ENCODE measurements at regions not wholly inside any gene's neighbourhood (a gene's known extent, or its start where the extent isn't known, plus 50 kb on each side); places are given as distances from the start of the nearest gene placed in this dataset.
"Not testable (repeated sequence)": the region's sequence is repeated elsewhere in the genome, so short reads cannot be mapped to it uniquely, and the experiment has no call there.

DNA sequence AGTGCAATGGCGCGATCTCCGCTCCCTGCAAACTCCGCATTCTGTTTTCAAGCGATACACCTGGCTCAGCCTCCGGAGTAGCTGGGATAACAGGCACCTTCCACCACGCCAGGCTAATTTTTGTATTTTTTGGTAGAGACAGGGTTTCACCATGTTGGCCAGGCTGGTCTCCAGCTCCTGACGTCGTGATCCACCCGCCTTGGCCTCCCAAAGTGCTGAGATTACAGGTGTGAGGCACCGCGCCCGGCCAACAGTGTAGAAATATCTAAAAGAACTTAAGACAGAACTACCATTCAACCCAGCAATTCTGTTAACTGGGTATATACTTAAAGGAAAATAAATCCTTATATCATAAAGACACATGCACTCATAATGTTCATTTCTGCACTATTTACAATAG, 335.3 kb upstream of the LUZP2 start:
- DNase-seq (ENCODE audit: low read depth): no peak
- no peak overlapping the region for H3K4me3 ChIP-seq (ENCODE audit: control insufficient read depth, low read depth, low read length)
- TF ChIP-seq CTCF (conservative IDR thresholded peaks at IDR 0.05; ENCODE audit: control insufficient read depth, insufficient read depth, low read depth, low read length): no peak

DNA sequence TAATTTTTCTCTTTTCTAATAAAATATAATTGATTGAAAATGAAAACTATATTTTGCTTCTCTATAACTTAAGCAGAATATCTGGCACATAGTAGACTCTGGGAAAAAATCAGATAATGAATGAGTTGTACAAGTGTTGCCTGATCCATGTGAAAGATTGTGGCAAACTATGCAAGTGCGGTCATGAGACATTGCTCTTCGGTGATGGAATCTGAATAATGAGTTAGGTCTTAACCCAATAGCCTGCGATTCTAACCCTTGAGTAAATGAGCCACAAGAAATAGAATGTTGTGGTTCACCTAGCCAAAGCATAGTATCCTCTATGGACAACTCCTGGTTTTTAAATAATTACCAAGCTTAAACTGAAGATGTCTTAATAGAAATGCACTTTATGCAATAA, 333.7 kb upstream of the LUZP2 start:
- no peak for TF ChIP-seq CTCF (conservative IDR thresholded peaks at IDR 0.05; ENCODE audit: control insufficient read depth, insufficient read depth, low read depth, low read length)
- no peak overlapping the region for H3K4me3 ChIP-seq (ENCODE audit: control insufficient read depth, low read depth, low read length)
- no peak for DNase-seq (ENCODE audit: low read depth)

- DNase-seq (ENCODE audit: low read depth): no peak
- no peak for TF ChIP-seq CTCF (conservative IDR thresholded peaks at IDR 0.05; ENCODE audit: control insufficient read depth, insufficient read depth, low read depth, low read length)
- no peak overlapping the region for H3K4me3 ChIP-seq (ENCODE audit: control insufficient read depth, low read depth, low read length)
Observed at GRCh38 chr11:24163841-24164240, 333.0 kb upstream of the LUZP2 start.

DNA sequence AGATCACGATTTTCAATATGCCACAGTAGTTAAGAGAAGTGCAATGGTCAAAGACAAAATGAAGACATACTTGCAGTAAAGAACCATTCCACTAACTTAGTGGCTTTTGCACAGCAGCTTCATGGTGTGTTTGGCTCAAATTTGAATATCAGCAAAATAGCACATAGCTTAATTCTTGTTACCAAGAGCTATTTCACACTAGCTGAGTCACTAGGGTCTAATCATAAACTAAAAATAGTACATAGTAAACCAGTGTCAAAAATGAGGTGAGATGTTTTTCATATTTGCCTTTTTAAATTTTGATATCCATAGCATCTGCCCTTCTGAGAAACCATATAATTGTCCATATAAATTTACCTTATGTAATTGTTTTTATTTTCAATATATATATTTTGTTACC, 325.0 kb upstream of the LUZP2 start:
- H3K4me3 ChIP-seq (ENCODE audit: control insufficient read depth, low read depth, low read length): no peak overlapping the region
- TF ChIP-seq CTCF (conservative IDR thresholded peaks at IDR 0.05; ENCODE audit: control insufficient read depth, insufficient read depth, low read depth, low read length): no peak
- no peak for DNase-seq (ENCODE audit: low read depth)

DNA sequence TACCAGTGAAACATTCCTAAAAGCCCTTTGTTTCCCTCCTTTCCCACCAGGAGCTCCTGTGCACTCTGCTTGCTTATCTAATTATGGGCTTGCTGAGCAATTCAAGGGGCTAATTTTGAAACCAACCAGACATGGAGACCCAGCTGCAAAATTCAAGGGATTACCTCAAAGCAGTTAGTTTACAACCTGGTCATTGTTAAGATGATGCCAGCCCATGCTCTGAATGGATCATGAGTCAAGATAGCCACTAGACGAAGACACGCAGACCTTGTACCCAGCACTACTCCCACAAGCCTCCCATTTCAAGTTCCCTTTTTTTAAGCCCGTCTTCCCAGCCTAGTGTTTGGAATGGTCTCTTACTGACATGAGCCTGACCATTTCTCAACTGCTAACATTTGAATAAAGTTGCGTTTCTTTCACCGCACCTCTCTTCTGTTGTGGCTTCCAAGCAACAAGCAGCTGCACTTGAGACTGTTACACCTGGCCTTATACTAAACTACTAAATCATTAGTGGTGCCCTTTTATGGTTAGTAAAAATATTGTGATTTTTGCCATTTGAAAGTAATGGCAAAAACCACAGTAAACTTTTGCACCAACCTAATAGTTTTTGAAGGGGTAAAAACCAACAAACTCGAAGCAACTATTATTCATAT, 315.3 kb upstream of the LUZP2 start:
- H3K4me3 ChIP-seq (ENCODE audit: control insufficient read depth, low read depth, low read length): no peak overlapping the region
- TF ChIP-seq CTCF (conservative IDR thresholded peaks at IDR 0.05; ENCODE audit: control insufficient read depth, insufficient read depth, low read depth, low read length): no peak
- no peak for DNase-seq (ENCODE audit: low read depth)

DNA sequence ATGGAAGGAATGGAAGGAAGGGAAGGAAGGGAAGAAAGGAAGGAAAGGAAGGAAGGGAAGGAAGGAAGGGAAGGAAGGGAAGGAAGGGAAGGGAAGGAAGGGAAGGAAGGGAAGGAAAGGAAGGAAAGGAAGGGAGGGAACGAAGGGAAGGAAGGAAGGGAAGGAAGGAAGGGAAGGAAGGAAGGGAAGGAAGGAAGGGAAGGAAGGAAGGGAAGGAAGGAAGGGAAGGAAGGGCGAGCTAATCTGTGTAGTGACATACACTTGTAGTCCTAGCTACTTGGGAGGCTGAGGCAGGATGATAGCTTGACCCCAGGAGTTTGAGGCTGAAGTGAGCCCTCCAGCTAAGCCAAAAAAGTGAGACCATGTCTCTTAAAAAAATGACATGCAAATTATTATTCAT, 311.3 kb upstream of the LUZP2 start:
- H3K4me3 ChIP-seq (ENCODE audit: control insufficient read depth, low read depth, low read length); DNase-seq (ENCODE audit: low read depth): not testable (repeated sequence)

GRCh38 chr11:24196733-24197132, 300.1 kb upstream of the LUZP2 start:
- DNase-seq (ENCODE audit: low read depth): no peak
- no peak overlapping the region for H3K4me3 ChIP-seq (ENCODE audit: control insufficient read depth, low read depth, low read length)
- no peak for TF ChIP-seq CTCF (conservative IDR thresholded peaks at IDR 0.05; ENCODE audit: control insufficient read depth, insufficient read depth, low read depth, low read length)
